Fibroblast of pulmonary artery (primary cell): ENCODE measurements at regions not wholly inside any gene's neighbourhood (a gene's known extent, or its start where the extent isn't known, plus 50 kb on each side); places are given as distances from the start of the nearest gene placed in this dataset.

ENCODE experiments used
- DNase-seq: peaks from one replicate; pipeline ENCODE4 v3.0.0-alpha.2; 2010; ENCODE audit warnings: low read depth
- H3K4me3 ChIP-seq: replicated peaks from 2 replicates; pipeline ENCODE4 v1.5.1; 2011; ENCODE audit warnings: low read depth, mild to moderate bottlenecking, control low read depth, low read length, moderate library complexity
- CTCF ChIP-seq: IDR thresholded peaks from 2 replicates; pipeline ENCODE4 v1.5.1; 2011; ENCODE audit warnings: mild to moderate bottlenecking, control low read depth, low read length, inconsistent platforms; ENCODE audit errors: missing control alignments

GRCh38 chr3:189096092-189096491 lies 75.7 kb upstream of the TPRG1 start:
- no peak overlapping the region for H3K4me3 ChIP-seq
- TF ChIP-seq CTCF: no peak
- no peak for DNase-seq

GRCh38 chr3:189099031-189099471 lies 72.7 kb upstream of the TPRG1 start:
- H3K4me3 ChIP-seq: no peak overlapping the region
- no peak for TF ChIP-seq CTCF
- DNase-seq: no peak

- DNase-seq: no peak
- TF ChIP-seq CTCF: no peak
- no peak overlapping the region for H3K4me3 ChIP-seq
Observed at GRCh38 chr3:189099505-189100290, 72.1 kb upstream of the TPRG1 start.

- DNase-seq: no peak
- no peak for TF ChIP-seq CTCF
- no peak overlapping the region for H3K4me3 ChIP-seq
Observed at GRCh38 chr3:189100866-189101265, 70.9 kb upstream of the TPRG1 start.

GRCh38 chr3:189101594-189101993 lies 70.2 kb upstream of the TPRG1 start:
- no peak for TF ChIP-seq CTCF
- no peak for DNase-seq
- H3K4me3 ChIP-seq: no peak overlapping the region

- H3K4me3 ChIP-seq: no peak overlapping the region
- TF ChIP-seq CTCF: no peak
- DNase-seq: no peak
Observed at GRCh38 chr3:189103208-189103607, 68.6 kb upstream of the TPRG1 start.

GRCh38 chr3:189108067-189108466 lies 63.7 kb upstream of the TPRG1 start:
- TF ChIP-seq CTCF: no peak
- no peak for DNase-seq
- no peak overlapping the region for H3K4me3 ChIP-seq
